NOMO-1 treated with dmso at 0.1 percent for 144 hours (cell line): ENCODE measurements at regions not wholly inside any gene's neighbourhood (a gene's known extent, or its start where the extent isn't known, plus 50 kb on each side); places are given as distances from the start of the nearest gene placed in this dataset.
"Not testable (repeated sequence)": the region's sequence is repeated elsewhere in the genome, so short reads cannot be mapped to it uniquely, and the experiment has no call there.

Experiments used
- DNase-seq: peaks from one replicate; lab custom pipeline; 2025; ENCODE audit not compliant: unreplicated experiment; lab: John Stamatoyannopoulos, UW

DNA sequence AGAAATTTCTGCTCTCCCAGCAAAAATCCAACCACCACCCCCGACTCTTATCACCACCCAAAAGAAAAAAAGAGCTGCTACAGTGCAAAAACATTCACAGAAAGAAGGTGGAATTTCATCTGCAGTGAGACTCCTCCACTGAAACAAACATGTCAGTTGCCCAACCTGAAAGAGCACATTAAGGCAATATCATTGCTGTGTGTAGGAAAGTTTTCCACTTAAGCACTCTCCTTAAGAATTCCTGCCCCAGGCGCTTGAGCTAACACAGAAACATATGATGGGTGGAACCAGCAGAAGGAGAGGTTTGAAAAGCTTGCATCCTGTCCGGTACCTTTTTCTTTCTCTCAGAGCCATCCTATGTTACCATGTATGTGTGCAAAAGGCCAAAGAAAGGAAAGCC lies 200.8 kb upstream of the GADL1 start:
- no peak for DNase-seq

DNA sequence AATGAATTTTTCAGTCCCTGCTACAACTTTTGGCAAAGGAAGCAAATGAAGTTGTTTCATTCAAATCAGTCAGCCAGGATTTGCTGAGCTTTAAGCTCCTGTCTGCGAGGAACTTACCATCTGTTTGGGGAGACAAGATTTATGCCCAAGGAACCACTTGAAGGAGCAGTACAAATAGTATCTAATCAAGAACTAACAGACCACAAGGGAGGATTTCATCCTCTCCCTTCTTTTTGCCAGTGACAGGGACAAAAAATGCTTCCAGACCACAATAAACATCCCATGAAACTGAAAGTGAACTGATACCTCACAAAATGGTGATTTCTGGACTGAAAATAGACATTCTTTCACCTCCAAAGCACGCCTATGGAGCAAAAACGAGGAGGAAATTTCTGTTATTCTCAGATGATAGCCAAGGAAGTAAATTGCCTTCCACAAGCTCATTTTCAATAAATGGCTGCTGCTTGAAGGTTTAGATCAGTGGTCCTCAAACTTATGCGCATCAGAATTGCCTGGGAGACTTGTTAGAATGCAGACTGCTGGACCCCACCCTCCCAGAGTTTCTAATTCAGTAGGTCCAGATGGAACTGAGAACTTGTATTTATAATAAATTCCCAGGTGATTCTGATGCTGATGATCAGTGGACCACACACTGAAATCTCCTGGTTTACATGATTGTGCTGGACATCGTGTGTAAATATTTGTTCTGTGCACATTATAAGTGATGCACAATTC lies 202.4 kb upstream of the GADL1 start:
- DNase-seq = no peak

DNA sequence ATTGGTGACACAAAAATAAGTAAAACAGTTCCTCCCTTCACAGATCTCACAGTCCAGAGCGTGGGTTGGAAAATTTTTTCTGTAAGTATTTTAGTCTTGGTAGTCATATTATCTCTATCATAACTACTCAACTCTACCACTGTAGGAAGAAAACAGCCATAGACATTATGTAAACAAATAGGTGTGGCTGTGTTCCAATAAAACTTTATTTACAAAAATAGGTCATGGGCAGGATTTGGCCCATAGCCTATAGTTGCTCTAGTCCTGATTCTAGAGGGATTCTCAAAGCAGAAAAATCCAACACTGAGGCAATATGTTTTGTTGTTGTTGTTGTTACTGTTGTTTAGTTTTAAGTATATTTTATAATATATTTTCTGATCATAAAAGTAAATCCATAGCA lies 206.1 kb upstream of the GADL1 start:
- DNase-seq = no peak

DNA sequence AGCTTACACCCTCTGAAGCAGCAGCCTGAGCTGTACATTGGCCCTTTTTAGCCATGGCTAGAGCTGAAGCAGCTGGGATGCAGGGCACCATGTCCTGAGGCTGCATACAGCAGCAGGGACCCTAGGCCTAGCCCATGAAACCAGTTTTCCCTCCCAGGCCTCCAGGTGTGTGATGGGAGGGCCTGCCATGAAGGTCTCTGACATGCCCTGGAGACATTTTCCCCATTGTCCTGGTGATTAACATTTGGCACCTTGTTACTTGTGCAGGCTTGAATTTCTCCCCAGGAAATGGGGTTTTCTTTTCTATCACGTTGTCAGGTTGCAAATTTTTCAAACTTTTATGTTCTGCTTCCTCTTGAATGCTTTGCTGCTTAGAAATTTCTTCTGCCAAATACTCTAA lies 206.8 kb upstream of the GADL1 start:
- DNase-seq = not testable (repeated sequence)

DNA sequence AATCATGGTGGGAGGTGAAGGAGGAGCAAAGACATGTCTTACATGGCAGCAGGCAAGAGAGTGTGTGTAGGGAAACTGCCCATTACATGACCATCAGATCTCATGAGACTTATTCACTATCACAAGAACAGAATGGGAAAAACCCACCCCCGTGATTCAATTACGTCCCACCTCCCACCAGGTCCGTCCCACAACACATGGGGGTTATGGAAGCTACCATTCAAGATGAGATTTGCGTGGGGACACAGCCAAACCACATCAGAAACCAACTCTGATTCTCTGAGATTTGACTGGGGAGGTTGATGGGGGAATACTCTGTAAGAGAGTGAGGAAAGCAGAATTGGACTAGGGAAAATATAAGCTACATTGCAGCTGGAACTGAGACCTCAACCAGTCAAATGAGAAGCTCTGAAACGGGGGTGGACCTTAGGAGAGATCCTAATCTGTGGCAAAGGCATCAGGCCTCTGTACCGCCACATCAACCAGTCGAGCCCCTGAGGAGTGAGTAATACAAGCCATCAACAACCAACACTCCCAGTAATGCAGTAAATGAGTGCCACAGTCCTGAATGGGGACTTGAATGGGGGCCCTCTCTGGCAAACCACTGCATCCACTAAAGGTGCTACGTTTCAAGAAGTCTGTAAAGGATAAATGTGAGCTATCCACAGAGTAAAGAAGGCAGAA lies 207.9 kb upstream of the GADL1 start:
- no peak for DNase-seq

DNA sequence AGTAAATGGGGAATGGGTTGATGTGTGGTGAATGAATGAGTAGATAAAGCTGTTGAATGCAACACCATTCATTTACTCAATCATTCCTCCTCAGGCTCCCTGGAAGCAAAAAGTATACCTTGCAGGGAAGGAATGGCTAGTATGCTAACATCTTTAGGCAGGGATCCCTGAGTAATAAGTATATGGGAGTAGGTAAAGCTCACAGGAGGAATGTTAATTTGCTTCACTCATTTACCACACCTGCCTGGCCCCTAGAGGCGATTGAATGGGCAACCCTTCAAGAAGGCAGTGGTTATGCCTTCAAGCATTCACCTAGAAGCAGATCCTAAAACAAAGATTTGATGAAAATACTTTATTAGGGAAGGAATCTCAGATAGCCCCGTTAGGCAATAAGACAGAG lies 208.7 kb upstream of the GADL1 start:
- DNase-seq = no peak

DNA sequence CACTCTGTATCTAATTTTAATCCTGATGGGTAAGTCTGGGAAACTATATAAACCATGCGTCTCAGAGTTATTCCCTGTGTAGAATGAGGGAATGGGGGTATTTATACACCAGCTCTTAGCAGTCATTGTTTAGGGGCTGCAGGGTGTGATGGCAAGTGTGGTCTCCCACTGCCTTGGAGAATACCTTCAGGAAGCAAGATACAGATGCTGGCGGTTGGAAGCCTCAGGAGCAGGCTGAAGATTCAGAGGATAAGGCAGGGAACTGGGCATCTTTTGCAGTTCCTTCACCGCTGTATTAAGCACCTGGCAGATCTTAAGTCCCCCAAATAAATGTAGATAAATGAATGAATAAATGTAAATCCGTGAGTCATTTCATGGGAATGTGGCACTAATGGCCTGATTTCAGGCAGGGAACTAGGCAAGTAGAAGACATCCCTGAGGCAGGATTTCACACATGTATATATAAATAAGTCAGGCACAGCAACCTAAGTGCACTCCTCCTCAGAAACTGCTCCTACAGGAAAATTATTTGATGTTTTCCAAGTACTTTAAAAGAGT lies 209.2 kb upstream of the GADL1 start:
- no peak for DNase-seq

DNA sequence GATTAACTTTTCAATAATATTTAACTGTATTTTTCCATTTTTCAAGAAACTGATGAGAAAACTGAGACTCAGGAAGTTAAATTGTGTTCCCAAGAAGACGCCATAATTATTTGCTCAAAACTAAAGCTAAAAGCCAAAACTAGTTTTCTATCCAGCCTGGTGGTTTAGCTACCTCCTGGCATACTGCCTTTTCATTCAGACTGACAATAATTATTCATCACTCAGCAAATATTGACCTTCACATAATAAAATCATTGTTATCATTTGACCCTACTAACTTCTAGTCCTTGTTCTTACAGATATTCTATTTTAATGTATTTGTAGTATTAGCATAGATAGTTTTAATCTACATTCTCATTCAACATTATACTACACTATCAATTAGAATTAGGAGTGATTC lies 210.6 kb upstream of the GADL1 start:
- DNase-seq = no peak

DNA sequence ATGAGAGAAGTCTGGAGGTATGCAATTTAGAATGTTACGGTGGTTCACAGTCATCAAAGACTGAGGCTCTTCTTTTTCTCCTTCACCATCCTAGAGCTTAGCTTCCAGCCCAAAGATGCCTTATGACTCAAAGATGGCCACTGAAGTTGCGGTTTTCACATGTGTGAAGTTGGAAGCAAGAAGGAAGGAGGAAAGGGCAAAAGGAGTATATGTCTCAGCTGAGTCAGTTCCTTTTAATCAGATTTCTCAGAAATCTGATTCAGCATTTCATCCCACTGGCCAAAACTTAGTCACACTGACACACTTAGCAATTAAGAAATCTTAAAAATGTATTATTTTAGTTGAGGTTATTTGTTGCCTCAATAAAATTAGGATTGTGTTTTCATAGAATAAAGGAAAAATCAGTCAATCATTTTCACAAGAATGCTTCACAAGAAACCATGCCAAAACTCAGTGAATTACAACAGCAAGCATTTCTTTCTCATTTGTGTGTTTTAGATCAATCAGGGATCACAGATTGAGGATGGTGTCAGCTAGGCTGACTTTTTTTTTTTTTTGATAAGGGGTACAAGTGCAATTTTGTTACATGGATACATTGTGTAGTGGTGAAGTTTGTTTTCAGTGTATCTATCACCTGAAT lies 211.1 kb upstream of the GADL1 start:
- no peak for DNase-seq

DNA sequence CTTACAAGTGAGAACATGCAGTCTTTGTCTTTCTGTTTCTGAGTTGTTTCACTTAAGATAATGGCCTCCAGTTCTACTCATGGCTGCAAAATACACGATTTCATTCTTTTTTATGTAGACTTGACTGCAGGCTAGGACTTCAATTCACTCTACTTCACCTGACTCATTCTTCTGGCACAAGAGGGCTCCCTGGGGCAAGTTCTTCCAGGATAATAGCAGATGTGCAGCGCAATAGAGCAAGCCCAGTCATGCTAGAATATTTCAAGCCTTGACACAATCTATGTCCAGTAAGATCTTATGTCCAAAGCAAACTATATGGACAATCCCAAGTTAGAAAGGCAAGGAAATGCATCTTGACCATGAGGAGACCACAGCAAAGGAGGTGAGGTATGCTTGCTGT lies 211.7 kb upstream of the GADL1 start:
- DNase-seq = no peak

DNA sequence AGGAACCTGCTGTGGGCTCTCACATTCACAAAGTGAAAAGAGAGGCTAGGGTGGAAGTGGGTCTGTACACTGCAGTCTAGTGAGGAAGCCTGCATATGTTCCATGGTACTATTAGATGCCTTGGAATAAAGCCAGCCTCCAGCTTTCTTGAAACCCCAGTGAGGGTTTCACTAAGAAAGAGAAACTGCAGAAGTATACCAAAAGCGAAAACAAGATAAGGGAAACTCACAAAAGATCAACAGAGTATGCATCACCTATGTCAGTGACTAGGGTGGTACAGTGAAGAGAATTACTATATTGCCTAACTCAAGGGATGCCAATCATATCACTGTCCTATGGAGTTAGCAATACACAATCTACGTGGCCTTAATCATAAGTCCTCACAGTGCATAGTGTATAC lies 212.5 kb upstream of the GADL1 start:
- DNase-seq = no peak

DNA sequence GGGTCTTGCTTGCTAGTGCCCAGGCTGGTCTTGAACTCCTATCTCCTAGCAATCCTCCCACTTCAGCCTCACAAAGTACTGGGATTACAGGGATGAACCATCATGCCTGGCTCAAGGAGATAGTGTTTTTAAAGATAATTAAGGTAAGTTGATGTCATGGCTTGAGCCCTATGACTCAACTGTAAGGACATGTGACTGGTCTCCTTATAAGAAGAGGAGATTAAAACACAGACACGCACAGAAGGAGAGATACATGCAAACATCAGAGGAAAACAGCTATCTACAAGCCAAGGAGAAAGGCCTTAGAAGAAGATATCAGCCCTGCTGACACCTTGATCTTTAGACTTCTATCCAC lies 220.4 kb upstream of the GADL1 start:
- no peak for DNase-seq

DNA sequence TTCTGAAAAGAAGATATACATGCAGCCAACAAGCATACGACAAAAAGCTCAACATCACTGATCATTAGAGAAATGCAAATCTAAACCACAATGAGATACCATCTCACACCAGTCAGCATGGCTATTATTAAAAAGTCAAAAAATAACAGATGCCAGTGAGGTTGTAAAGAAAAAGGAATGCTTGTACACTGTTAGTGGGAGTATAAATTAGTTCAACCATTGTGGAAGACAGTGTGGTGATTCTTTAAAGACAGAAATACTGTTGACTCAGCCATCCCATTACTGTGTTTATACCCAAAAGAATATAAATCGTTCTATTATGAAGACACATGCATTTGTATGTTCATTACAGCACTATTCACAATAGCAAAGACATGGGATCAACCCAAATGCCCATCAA lies 221.1 kb upstream of the GADL1 start:
- DNase-seq = not testable (repeated sequence)

DNA sequence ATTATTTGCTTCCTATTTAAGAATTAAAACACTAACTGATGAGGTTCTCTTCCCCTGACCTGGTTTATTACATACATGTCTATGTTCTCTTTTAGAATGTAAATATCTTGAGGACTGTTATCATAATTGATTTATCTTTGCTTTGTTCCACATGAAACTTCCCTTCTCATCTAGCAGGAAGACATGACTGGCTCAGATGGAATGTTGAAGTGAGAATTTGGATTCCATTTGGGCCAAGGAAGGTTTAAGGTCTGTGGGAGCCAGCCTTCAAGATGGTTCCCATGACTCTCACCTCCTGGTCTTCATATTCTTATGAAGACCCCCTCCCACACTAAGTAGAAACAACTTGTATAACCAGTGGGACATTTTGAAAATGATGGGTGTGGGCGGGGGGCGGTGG lies 222.2 kb upstream of the GADL1 start:
- DNase-seq = no peak

DNA sequence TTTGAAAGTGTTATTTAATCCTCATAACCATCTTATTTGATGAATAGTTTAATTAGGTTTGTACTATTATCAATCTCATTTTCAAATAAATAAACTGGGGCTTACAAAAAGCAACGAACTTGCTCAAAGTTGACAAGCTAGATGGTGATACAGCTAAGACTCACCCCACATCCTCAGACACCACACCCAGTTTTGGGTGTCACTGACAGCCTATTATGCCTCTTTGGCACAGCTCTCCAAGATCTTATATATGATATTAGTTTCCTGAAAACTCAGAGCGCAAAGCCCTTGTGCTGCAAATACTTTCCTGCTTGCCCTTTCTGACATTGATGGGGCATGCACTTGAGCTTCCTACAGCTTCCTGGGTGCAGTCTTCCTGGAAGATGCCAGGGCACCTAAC lies 223.4 kb upstream of the GADL1 start:
- no peak for DNase-seq

DNA sequence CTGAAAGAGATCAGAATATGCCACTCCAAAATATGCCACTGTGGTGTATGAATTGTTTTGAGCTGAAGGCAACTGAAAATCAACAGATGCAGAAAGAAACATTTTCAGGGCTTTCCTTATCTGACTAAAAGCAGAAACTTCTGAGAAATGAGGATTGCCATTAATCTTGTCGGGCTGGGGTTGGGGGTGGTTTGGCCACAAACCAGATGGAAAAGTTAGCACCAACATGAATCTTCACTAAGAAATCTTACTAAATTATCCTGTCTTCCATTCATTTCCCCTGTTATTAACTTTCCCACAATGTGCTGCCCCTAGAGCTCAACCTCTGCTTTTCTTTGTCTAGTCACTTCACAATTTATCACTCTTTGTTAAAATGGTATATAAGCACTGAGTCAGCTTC lies 229.9 kb upstream of the GADL1 start:
- no peak for DNase-seq

DNA sequence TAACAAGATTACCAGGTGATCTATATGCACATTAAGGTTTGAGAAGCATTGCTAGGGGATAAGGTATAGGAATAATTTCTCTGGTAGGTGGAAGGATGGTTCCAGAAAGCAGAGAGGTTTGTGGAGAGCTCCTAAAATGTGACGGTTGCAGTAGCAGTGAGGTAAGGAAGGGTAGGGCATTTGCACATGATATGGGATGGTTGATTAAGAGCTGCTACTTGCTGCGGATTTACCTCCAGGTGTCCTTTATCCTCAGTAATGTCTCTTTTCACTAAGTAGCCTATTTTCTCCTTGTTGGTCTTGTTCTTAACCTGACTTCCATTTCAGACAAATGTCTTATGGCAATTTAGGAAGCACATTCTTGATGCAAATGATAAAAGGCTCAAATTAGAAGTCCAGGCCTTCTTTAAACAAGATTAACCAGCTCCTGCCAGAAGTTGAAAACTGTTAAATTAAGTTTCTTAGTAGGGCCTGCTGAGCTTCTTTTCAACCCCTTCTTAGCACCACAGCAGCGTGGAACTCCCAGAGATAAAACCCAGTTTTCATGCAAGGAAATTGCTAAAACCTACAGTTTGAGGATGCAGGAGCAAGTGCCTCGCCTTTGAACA lies 231.1 kb upstream of the GADL1 start:
- no peak for DNase-seq

DNA sequence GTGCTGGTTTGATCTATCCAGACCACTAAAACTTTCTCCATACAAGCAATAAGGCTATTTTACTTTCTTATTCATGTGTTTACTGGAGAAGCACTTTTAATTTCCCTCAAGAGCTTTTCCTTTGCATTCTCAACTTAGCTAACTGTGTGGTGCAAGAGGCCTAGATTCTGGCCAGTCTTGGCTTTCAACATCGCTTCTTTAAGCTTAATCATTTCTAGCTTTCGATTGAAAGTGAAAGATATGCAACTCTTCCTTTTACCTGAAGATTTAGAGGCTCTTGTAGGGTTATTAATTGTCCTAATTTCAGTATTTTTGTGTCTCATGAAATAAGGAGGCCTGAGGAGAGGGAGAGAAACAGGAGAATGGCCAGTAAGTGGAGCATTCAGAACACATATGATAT lies 234.8 kb upstream of the GADL1 start:
- DNase-seq = no peak

DNA sequence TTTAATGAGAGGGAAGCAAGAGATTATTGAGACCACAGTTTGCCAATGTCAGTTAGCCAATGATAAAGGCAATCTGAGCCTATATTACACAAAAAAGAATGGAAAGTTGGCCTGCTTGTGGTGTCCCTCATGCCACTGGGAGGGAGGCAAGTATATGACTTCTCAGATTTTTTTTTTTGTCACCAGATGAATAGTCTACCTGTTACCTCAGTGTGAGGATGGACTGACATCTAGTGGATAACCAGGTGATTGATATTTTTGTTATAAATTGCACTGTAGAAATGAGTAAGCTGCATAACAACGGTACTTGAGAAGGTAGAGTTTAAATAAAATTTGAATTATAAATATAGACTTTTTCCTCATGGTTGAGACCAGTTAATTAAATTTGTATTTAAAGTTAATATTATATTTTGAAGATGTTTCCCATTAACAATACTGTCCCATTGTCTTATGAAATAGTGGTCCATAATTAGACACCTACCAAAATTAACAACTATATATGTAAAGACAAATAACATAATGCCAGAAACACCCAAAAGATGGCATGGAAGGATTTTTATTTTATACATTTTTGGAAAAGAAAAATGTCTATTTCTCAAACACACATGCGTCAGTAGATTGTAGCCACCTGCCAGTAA lies 237.8 kb upstream of the GADL1 start:
- no peak for DNase-seq

DNA sequence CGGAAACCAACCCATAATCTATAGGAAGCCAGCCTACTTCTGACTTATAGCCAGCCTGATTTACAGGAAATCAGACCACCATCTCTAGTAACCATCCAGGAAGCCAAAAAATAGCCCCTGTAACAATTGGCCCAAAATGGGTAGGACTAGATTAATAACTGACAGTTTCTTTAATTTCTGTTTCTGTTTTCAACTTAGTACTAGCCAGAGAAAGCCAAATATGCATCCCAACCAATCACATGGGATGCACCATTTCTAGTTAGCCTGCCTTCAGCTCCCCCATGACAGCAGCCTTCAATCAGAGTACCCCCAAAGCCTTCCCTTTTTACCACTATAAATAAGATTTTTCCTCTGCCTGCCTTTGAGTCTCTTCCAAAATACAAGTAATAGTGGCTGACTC lies 239.1 kb upstream of the GADL1 start:
- no peak for DNase-seq

DNA sequence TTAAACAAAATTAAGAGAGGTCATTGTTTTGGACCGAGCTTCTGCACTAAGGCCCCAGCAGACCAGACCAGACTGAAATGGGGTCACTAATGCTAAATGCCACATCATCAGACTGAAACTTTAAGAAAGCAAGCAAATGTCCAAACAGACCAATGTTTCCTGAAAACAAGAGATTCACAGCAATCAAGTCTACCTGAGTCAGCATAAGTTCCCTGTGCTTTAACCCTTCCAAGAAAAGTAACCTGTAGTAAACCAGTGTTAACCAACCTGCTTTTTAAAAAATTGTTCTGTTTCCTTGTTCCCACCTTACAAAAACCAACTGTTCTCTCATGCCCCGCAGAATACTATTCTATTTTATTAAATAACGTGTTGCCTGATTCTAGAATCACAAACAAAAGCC lies 241.1 kb upstream of the GADL1 start:
- no peak for DNase-seq
